GM18520 (cell line): ENCODE measurements at regions not wholly inside any gene's neighbourhood (a gene's known extent, or its start where the extent isn't known, plus 50 kb on each side); places are given as distances from the start of the nearest gene placed in this dataset.

Source experiments
- ATAC-seq: cut with Tn5 transposase; IDR thresholded peaks from one replicate; pipeline ENCODE4 v1.9.1; 2021; ENCODE audit not compliant: unreplicated experiment

GRCh38 chr5:167953151-167953798 lies 338.2 kb upstream of the WWC1 start:
- no peak for ATAC-seq

DNA sequence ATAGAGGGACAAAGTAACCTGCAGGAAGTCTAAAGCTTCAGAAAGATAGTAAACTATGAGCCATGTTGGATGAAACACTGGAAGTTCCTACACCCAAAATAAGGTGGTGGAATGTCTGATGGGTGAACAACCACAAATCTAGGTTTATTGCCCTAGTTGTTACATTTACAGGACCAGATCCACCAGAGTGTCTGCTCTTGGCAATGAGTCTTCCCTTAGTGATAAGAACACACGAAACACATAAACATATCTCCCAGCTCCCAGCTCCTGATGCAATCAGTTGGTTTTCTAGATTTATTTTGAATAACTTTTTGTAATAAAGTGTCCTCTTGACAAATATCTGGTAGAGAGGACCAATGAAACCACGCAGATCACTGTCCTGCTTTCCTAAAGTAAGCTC lies 329.7 kb upstream of the WWC1 start:
- no peak for ATAC-seq

DNA sequence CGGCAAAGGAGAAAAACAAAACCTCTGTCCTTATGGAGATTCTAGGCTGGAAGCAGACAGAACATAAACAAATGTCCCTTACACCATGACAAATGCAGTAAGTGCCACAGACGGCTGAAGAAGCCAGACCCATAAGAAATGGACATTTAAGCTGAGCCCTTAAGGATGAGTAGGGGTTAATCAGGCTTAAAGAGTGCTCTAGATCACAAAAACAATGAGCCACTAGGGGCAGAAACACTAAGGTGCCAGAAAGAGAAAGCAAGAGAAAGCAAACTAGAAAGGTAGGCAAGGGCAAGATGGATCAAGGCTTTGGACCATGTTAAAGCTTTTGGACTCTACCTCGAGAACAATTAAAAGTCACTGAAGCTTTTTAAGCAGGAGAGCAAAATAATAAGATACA lies 326.9 kb upstream of the WWC1 start:
- ATAC-seq, result no peak

DNA sequence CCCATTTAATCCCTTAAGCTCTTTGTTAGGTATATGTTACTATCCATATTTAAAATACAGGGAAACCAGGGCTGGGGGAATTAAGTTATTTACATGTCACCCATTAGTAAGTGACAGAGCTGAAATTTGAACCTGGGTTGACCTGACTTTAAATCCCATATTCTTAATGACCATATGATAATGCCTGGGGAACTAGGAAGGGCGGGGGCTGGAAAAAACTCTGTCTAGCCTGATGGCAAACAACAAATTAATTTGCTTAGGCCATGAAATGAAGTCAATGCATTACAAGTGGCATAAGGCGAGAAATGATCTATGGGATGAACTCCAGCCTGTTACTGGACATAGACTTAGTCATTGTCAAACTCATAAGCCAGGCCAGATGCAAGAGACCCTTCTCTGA lies 325.7 kb upstream of the WWC1 start:
- no peak for ATAC-seq

- ATAC-seq, result no peak
Observed at GRCh38 chr5:167966979-167967378, 324.5 kb upstream of the WWC1 start.

DNA sequence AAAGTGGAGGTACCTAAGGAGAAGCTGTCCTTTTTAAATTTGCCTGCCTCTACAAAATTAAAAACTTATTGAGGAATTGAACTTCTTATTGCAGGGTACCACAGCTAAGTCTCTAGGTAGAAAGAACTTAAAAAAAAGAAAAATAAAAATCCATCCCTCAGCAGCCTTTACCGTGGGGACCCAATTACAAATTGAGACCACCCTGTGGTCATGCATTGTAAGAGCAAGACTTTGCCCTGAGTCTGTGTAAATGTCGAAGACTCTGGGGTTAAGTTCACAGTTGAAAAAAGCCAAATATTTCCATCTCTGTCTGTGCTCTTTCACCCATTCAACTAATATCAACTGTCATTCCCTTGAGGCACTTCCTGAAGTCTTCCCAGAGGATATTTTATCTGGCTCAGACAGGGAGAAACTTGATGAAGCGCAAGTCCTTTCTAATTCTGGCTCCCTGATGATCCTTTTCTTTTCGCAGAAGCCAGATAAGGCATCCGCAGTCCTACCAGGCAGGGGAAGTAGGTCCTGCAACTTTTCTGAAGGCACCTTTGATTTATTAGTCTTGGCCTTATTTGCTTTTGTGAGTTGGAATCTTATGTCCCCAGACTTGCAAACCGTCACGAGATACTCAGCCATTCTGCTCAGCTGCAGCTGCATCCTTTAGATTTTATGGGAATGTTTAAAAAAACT lies 323.8 kb upstream of the WWC1 start:
- no peak for ATAC-seq

DNA sequence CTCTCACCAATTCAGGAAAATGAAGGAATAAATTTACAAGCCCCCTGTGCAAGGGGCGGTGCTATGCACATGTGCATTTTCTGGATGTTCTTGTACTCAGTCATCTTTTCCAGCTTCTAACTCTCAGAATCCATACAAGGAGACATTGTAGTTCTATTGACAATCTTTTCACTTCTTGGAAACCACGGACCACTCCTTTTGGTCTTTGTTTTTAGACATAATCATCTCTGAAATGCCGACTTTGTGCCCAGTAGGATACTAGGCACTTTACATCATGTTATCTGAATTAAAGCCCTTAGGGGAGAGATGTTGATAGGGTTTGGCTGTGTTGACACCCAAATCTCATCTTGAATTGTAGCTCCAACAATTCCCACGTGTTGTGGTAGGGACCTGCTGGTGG lies 322.6 kb upstream of the WWC1 start:
- no peak for ATAC-seq

GRCh38 chr5:167969998-167970397 lies 321.4 kb upstream of the WWC1 start:
- ATAC-seq, result no peak

GRCh38 chr5:167971706-167972105 lies 319.7 kb upstream of the WWC1 start:
- ATAC-seq, result no peak

DNA sequence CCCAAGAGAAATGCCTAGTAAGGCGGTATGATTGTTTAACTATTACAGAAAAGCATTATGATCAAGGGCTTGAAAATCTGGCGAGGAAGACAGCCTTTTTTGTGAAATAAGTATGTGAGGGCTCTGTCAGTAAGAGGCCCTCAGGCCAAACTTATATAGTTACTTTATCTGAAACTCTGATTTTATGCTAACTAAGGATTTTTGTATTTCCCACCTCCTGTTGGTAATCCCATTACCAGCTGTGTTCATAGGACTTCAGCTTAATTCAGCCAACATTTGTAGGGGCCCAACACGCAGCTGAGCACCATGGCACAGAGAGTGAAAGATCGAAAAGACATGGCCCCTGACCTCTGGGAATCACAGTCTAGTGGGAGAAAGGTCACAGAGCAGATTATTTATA lies 318.3 kb upstream of the WWC1 start:
- no peak for ATAC-seq

GRCh38 chr5:167984951-167985350 lies 306.5 kb upstream of the WWC1 start:
- ATAC-seq, result no peak

GRCh38 chr5:167985373-167985772 lies 306.1 kb upstream of the WWC1 start:
- no peak for ATAC-seq

- ATAC-seq, result no peak
Observed at GRCh38 chr5:167987490-167988280, 303.8 kb upstream of the WWC1 start.

- no peak for ATAC-seq
Observed at GRCh38 chr5:167992868-167993267, 298.6 kb upstream of the WWC1 start.

- no peak for ATAC-seq
Observed at GRCh38 chr5:167993771-167994170, 297.7 kb upstream of the WWC1 start.

GRCh38 chr5:167995844-167996425 lies 295.5 kb upstream of the WWC1 start:
- ATAC-seq, result no peak

DNA sequence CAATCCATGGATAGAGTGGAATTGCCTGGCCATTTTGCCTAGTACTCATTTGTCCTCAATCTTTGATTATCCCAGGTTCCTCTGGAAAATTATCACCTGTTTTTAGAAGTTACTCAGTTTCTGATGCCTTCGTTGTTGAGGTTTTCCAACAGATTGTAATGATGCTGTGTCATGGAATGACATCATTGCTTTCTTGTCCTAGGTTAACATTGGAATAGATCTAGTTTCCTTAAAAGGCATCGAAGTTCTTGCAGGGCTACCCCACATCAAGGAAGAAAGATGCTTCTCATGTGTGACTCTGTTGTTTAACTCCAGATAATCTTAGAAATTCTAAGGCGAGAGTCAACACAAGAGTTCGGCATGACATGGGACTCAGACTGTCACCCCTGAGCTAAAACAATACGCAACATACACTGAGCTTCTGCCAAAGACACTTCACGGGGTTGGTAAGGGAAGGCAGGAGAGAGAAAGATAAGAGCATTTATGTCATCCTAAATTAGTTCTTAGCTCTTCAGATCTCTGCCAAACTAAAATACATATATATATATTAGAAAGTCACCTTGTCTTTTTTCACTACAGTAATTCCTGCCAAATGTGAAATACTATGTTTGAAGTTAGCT lies 293.2 kb upstream of the WWC1 start:
- no peak for ATAC-seq

GRCh38 chr5:167999182-167999581 lies 292.3 kb upstream of the WWC1 start:
- no peak for ATAC-seq

GRCh38 chr5:168001318-168001717 lies 290.1 kb upstream of the WWC1 start:
- ATAC-seq, result no peak

DNA sequence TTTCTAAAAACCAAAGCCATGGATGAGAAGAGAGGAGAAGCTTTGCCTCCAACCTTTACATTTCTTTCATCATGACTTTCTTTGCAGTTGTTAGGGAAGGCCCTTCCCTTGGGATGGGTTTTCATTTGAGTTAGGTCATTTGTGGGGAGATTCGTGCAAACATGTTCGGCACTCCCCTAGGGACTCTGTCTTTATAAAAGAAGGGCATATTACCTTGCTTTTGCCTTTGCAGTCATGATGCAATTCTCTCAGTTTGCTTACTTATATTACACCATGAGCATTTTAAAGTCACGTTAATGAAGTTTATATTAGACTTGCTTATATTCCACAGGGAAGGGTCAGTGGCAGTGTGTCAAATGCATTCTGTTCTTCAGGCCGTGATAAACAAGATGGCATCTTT lies 289.3 kb upstream of the WWC1 start:
- ATAC-seq, result no peak

DNA sequence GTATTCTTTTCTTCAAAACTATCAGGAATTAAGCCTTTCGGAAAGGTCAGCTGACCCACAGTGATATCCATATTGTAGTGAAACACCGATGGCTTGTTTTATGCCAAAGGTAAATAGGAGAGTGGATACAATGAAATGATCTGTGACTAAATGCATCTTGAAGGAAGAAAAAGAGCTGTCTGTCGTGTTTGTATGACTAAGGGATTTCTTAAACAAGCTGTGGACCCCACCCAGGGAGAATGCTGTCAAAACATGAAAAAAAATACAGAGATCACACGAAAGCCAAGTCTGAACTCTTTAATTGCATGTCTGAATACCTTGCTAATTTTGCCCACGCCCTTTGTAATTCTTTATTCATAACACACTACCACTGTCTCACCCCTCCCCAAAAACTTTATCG lies 286.4 kb upstream of the WWC1 start:
- no peak for ATAC-seq
